ENCODE measurements at regions not wholly inside any gene's neighbourhood (a gene's known extent, or its start where the extent isn't known, plus 50 kb on each side); places are given as distances from the start of the nearest gene placed in this dataset.
"Not testable (repeated sequence)": the region's sequence is repeated elsewhere in the genome, so short reads cannot be mapped to it uniquely, and the experiment has no call there.

GRCh38 chr13:21309542-21310172 is 133.2 kb downstream of the MRPL57 start:
- no peak for DNase-seq (ENCODE audit: insufficient read length)
- FAIRE-seq, result no peak
- TF ChIP-seq POLR2AphosphoS5 (IDR thresholded peaks at IDR 0.05; ENCODE audit: low read depth, low read length) (no peak), POLR2A (IDR thresholded peaks at IDR 0.05; ENCODE audit: low read depth, low read length) (no peak), TAF1 (IDR thresholded peaks at IDR 0.05; ENCODE audit: borderline replicate concordance, low read depth, low read length) (no peak)

GRCh38 chr13:21310220-21310619 is 133.8 kb downstream of the MRPL57 start:
- no peak for FAIRE-seq
- TF ChIP-seq TAF1 (IDR thresholded peaks at IDR 0.05; ENCODE audit: borderline replicate concordance, low read depth, low read length) (no peak), POLR2AphosphoS5 (IDR thresholded peaks at IDR 0.05; ENCODE audit: low read depth, low read length) (no peak), POLR2A (IDR thresholded peaks at IDR 0.05; ENCODE audit: low read depth, low read length) (no peak)
- no peak for DNase-seq (ENCODE audit: insufficient read length)

- FAIRE-seq; DNase-seq (ENCODE audit: insufficient read length): not testable (repeated sequence)
Observed at GRCh38 chr13:21314976-21315375, 138.5 kb downstream of the MRPL57 start.

GRCh38 chr13:21316376-21316775 is 139.9 kb downstream of the MRPL57 start:
- DNase-seq (ENCODE audit: insufficient read length), result no peak
- no peak for TF ChIP-seq POLR2A (IDR thresholded peaks at IDR 0.05; ENCODE audit: low read depth, low read length)
- no peak for TF ChIP-seq TAF1 (IDR thresholded peaks at IDR 0.05; ENCODE audit: borderline replicate concordance, low read depth, low read length)
- TF ChIP-seq POLR2AphosphoS5 (IDR thresholded peaks at IDR 0.05; ENCODE audit: low read depth, low read length), result no peak
- FAIRE-seq, result no peak

- DNase-seq (ENCODE audit: insufficient read length) (no peak), FAIRE-seq (no peak)
- TF ChIP-seq POLR2AphosphoS5 (IDR thresholded peaks at IDR 0.05; ENCODE audit: low read depth, low read length) (no peak), POLR2A (IDR thresholded peaks at IDR 0.05; ENCODE audit: low read depth, low read length) (no peak), TAF1 (IDR thresholded peaks at IDR 0.05; ENCODE audit: borderline replicate concordance, low read depth, low read length) (no peak)
Observed at GRCh38 chr13:21318891-21319532, 140.1 kb downstream of the ZDHHC20 start.

- no peak for FAIRE-seq
Observed at GRCh38 chr13:21319869-21320641, 139.0 kb downstream of the ZDHHC20 start.

GRCh38 chr13:21320642-21321034 is 138.5 kb downstream of the ZDHHC20 start:
- FAIRE-seq, result no peak
- TF ChIP-seq TAF1 (IDR thresholded peaks at IDR 0.05; ENCODE audit: borderline replicate concordance, low read depth, low read length), result no peak
- TF ChIP-seq POLR2A (IDR thresholded peaks at IDR 0.05; ENCODE audit: low read depth, low read length), result no peak
- no peak for DNase-seq (ENCODE audit: insufficient read length)

More at GRCh38 chr13:21319869-21320641, 139.0 kb downstream of the ZDHHC20 start:
- DNase-seq (ENCODE audit: insufficient read length), result no peak
- TF ChIP-seq TAF1 (IDR thresholded peaks at IDR 0.05; ENCODE audit: borderline replicate concordance, low read depth, low read length) (no peak), POLR2A (IDR thresholded peaks at IDR 0.05; ENCODE audit: low read depth, low read length) (no peak), POLR2AphosphoS5 (IDR thresholded peaks at IDR 0.05; ENCODE audit: low read depth, low read length) (no peak)

- TF ChIP-seq POLR2AphosphoS5 (IDR thresholded peaks at IDR 0.05; ENCODE audit: low read depth, low read length), result no peak
- TF ChIP-seq POLR2A (IDR thresholded peaks at IDR 0.05; ENCODE audit: low read depth, low read length), result no peak
- TF ChIP-seq TAF1 (IDR thresholded peaks at IDR 0.05; ENCODE audit: borderline replicate concordance, low read depth, low read length), result no peak
- DNase-seq (ENCODE audit: insufficient read length) (no peak), FAIRE-seq (no peak)
Observed at GRCh38 chr13:21321269-21321668, 137.8 kb downstream of the ZDHHC20 start.

- no peak for TF ChIP-seq POLR2A (IDR thresholded peaks at IDR 0.05; ENCODE audit: low read depth, low read length)
- no peak for TF ChIP-seq TAF1 (IDR thresholded peaks at IDR 0.05; ENCODE audit: borderline replicate concordance, low read depth, low read length)
- TF ChIP-seq POLR2AphosphoS5 (IDR thresholded peaks at IDR 0.05; ENCODE audit: low read depth, low read length), result no peak
- DNase-seq (ENCODE audit: insufficient read length), result no peak
- FAIRE-seq, result no peak
Observed at GRCh38 chr13:21322327-21322965, 136.7 kb downstream of the ZDHHC20 start.
